CMK (cell line): ENCODE measurements at regions not wholly inside any gene's neighbourhood (a gene's known extent, or its start where the extent isn't known, plus 50 kb on each side); places are given as distances from the start of the nearest gene placed in this dataset.
"Not testable (repeated sequence)": the region's sequence is repeated elsewhere in the genome, so short reads cannot be mapped to it uniquely, and the experiment has no call there.

ENCODE experiments used
- DNase-seq: peaks from one replicate; pipeline ENCODE4 v3.0.0-alpha.2; 2010; ENCODE audit warnings: low read depth

DNA sequence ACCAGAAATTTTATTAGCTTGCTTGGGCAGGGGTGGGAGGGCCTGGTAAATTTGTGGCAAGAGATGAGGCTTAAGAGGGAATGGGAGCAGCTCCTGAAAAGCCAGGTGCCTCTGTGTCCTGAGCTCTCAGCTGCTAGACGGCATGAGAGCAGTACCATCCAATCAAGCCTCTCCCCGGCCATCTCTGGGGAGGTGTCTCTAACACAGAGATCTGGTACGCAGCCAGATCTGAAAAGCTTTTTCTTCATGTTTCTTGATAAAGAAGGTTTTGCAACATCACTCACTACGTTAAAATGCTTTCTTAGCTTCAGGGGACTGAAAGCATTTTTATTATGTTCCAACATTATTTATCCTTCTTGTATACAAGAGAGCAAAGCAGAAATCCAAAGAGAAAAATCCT, 488.2 kb downstream of the RBFOX1 start:
- no peak for DNase-seq

DNA sequence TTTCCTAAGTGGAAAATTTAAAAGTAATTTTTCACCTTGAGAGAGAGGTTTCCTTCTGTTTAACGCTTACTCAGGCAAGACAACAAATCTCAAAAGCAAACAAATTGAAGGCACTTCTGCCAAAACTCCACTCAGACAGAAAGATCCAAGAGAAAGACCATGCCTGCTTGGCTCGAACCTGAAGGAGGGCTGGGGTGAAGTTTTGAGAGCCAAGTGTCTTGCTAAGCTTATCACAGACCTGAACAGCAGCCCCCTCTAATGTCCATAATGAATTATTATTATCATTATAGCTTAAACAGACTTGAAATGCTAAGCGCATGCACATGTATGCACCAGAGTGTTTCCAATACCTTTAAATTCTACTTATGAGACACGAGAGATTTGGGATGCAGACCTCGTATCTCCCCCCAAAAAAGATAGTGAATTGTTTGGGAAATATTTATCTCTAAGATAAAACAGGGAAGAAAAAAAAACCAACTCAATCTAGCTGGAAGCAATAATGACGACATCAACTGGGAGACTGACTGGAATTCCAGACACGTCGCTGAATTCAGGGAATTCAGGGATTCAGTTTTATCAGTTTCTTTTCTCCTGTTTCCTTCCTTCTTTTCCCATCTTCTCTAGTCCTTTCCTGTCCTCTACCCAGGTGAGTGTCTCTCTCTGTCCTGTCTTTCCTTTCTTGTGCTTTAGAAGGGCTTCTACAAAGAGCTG, 473.2 kb downstream of the RBFOX1 start:
- DNase-seq: no peak

DNA sequence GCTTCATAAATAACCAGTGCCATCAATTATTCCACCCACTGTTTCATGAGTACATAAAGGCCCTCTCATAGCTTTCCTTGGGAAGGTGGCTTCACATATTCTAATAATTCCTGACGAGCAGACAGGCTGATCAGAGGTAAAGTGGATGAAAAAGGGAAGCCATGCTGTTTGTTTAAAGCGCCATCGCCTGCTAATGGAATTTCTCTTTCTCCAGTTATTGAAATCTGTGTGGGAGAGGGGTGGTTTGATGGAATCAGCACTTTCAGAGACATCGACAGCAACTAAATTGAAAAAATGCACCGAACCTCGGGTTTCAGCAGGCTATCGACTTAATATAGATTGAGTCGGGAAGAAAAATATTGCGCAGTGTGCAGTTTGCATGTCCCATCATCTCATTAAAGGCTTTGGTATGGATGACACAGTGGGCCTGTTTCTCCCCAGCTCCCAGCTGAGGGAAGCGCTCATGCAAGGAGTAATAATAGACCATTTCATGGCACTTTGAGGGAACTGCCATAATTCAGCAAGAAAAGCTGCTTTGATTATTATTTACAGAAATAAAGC, 472.1 kb downstream of the RBFOX1 start:
- DNase-seq: no peak

DNA sequence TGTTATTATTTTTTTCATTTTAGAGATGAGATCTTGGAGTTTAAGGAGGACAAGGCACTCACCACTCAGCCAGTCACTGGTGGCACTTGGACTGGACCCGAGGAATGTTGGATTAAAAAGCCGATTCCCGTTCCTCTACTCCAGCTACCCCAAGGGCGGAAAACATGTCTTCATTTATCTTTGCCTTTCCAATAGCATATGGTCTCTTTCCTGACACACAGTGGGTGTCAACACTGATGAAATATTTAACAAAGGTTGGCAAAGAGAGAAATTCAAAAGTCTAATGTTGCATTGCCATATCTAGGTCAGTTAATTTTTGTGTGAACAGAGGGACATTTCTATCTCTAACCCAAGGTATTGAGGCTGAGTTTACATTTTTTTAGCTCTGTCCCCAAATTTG, 459.7 kb downstream of the RBFOX1 start:
- no peak for DNase-seq

GRCh38 chr16:7791028-7791590, 458.5 kb downstream of the RBFOX1 start:
- no peak for DNase-seq

DNA sequence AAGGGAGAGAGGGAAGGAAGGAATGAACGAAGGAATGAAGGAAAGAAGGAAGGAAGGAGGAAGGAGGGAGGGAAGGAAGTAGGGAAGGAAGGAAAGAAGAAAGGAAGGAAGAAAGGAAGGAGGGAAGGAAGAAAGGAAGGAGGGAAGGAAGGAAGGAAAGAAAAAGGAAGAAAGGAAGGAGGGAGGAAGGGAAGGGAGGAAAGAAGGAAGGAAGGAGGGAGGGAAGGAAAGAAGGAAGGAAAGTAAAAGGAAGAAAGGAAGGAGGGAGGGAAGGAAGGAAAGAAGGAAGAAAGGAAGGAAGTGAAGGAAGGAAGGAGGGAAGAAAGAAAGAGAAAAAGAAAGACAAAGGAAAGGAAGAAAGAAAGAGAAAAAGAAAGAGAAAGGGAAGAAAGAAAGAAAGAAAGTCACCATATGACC, 442.4 kb downstream of the RBFOX1 start:
- DNase-seq: no peak

DNA sequence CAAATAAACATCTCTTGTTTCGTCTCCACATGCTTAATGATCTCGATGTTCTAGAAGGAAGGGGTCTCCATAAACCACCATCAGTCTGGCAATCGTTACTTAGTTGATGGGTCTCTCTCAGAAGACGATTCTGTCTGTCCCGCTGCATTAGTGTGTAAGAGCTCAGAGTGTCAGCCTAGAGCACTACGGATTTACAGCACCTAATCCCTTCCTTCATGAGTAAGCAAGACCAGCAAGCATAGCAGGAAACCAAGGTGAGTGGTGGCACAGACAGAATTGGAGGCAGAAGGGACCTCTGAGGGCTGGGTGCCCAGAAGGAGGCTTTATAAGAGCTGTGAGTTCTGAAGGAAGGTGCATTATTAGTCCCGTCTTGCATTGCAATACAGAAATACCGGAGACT, 440.1 kb downstream of the RBFOX1 start:
- DNase-seq: no peak

DNA sequence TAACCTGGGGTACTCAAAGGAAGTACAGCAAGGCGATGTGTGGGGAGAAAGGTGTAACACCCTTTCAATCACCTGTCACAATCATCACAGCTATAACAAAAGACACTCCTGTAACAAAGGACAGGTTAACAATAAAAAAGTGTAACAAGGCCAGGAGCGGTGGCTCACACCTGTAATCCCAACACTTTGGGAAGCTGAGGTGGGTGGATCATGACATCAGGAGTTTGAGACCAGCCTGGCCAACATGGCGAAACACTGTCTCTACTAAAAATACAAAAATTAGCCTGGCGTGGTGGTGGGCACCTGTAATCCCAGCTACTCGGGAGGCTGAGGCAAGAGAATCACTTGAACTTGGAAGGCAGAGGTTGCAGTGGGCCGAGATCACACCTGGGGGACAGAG, 436.4 kb downstream of the RBFOX1 start:
- DNase-seq: not testable (repeated sequence)

DNA sequence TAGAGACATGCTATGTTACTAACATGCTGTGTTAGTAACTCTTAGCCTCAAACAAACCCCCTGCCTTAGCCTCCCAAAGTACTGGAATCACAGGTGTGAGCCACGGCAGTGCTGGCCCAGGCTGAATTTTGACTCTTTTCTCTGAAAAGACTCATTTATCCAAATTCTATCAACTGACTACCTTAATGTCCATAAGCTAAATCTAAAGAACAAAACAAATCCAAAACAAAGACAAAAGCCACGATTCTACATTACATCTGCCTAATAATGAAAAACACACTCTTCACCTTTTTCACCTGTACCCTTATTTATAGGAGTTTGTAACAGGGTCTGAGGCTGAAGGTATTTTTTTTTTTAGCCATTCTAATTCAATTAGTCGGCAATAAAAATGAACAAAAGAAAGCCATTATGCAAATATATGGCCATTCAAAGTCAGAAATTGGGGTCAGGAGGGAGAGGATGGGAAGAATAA, 432.5 kb downstream of the RBFOX1 start:
- no peak for DNase-seq

DNA sequence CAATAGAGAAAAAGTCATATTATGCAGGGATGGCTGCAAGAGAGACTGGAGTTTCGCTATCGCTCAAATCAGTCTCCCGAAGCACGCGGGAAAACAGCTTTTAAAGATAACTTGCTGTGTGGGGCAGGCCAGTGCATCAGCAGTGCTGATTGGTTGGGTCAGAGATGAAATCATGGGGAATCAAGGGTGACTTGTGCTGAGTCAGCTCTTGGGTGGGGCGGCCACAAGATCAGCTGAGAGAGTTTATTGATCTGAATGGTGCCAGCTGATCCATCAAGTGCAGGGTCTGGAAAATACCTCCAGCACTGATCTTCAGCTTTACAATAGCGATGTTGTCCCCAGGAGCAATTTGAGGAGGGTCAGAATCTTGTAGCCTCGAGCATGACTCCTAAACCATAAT, 430.5 kb downstream of the RBFOX1 start:
- no peak for DNase-seq
